ENCODE measurements at regions not wholly inside any gene's neighbourhood (a gene's known extent, or its start where the extent isn't known, plus 50 kb on each side); places are given as distances from the start of the nearest gene placed in this dataset.

- H3K27me3 ChIP-seq = no peaks in the 10 kb centered on the region
- no peak for TF ChIP-seq CTCF (IDR thresholded peaks at IDR 0.05)
- WGBS, 2 donors = 93 to 100% methylated on average over 2 of the region's 2 CpGs
- no peak for ATAC-seq
- no peak for DNase-seq
- no peaks in the 10 kb centered on the region for H3K4me1 ChIP-seq
- no peak overlapping the region for H3K4me3 ChIP-seq
- H3K9me3 ChIP-seq = peaks cover 0 to 32% (median 12%) of the 10 kb centered on the region in 11 donors
- no peaks in the 10 kb centered on the region for H3K36me3 ChIP-seq
- H3K27ac ChIP-seq = no peak overlapping the region
- intact Hi-C loops (cut with DNase I) = no loop called here
Measured at GRCh38 chr6:4487538-4487937, 288.7 kb upstream of the CDYL start.

- Histone ChIP-seq H3K36me3 (no peaks in the 10 kb centered on the region), H3K4me1 (no peaks in the 10 kb centered on the region), H3K27me3 (no peaks in the 10 kb centered on the region), H3K9me3 (peaks cover 0 to 32% (median 12%) of the 10 kb centered on the region in 11 donors), H3K27ac (no peak overlapping the region), H3K4me3 (no peak overlapping the region)
- TF ChIP-seq CTCF (IDR thresholded peaks at IDR 0.05) = no peak
- whole genome bisulfite sequencing, 2 donors = 76 to 79% methylated on average over 7 of the region's 7 CpGs
- intact Hi-C loops (cut with DNase I) = no loop called here
- DNase-seq = no peak
- no peak for ATAC-seq
Measured at GRCh38 chr6:4486568-4487315, 289.5 kb upstream of the CDYL start.

GRCh38 chr6:4485735-4486134, 290.5 kb upstream of the CDYL start:
- 93 to 94% methylated on average over 5 of the region's 5 CpGs for WGBS, 2 donors
- ATAC-seq (no peak), DNase-seq (no peak)
- H3K27me3 ChIP-seq = no peaks in the 10 kb centered on the region
- H3K27ac ChIP-seq = no peak overlapping the region
- H3K4me3 ChIP-seq = no peak overlapping the region
- intact Hi-C loops (cut with DNase I) = no loop called here
- TF ChIP-seq CTCF (IDR thresholded peaks at IDR 0.05) = no peak
- no peaks in the 10 kb centered on the region for H3K4me1 ChIP-seq
- H3K9me3 ChIP-seq = peaks cover 0 to 32% (median 12%) of the 10 kb centered on the region in 11 donors
- no peaks in the 10 kb centered on the region for H3K36me3 ChIP-seq

- Histone ChIP-seq H3K36me3 (no peaks in the 10 kb centered on the region), H3K9me3 (peaks cover 0 to 13% (median 0%) of the 10 kb centered on the region in 11 donors), H3K27ac (no peak overlapping the region), H3K4me3 (no peak overlapping the region), H3K27me3 (no peaks in the 10 kb centered on the region), H3K4me1 (no peaks in the 10 kb centered on the region)
- no peak for DNase-seq
- intact Hi-C loops (cut with DNase I) = no loop called here
- TF ChIP-seq CTCF (IDR thresholded peaks at IDR 0.05) = no peak
- WGBS, 2 donors = 88 to 95% methylated on average over 29 of the region's 29 CpGs
- no peak for ATAC-seq
Measured at GRCh38 chr6:4482461-4482860, 293.7 kb upstream of the CDYL start.

Data from heart right ventricle (tissue), 16 donors.